Endothelial cell of umbilical vein (primary cell): ENCODE measurements at regions not wholly inside any gene's neighbourhood (a gene's known extent, or its start where the extent isn't known, plus 50 kb on each side); places are given as distances from the start of the nearest gene placed in this dataset.

ENCODE experiments used
- BruUV-seq: library from RNA; stranded (reverse); fragments of 400-500 nt; replicated peaks from 2 replicates; lab custom pipeline; 2021; lab: Mats Ljungman, UMichigan
- CTCF ChIA-PET: fragments of 300-600, 350-600 bp; sonication (Branson Sonifier 250); formaldehyde crosslinking; loops from one replicate; lab custom pipeline; 2021; ENCODE audit warnings: antibody characterized with exemption, inconsistent platforms; lab: Charles Lee
- POLR2A ChIA-PET: fragments of 300-600, 350-600 bp; sonication (Branson Sonifier 250); formaldehyde crosslinking; loops from one replicate; lab custom pipeline; 2021; ENCODE audit warnings: antibody characterized with exemption, inconsistent platforms; lab: Charles Lee
- DNase-seq: peaks from one replicate; pipeline ENCODE4 v3.0.0-alpha.2; 2011; ENCODE audit warnings: low read depth, low spot score
- FAIRE-seq: peaks from 2 replicates; lab custom pipeline; 2011; peaks lifted over from hg19 to GRCh38; lab: Jason Lieb, UNC
- H2AFZ ChIP-seq: 2 replicates; pipeline ENCODE4 v1.6.0; 2012; ENCODE audit warnings: low read depth, low read length, control low read depth, inconsistent platforms
- H3K27ac ChIP-seq: 2 replicates; pipeline ENCODE4 v1.5.1; 2011; ENCODE audit warnings: low read depth, mild to moderate bottlenecking, control low read depth, low read length, moderate library complexity; ENCODE audit not compliant: insufficient read depth
- H3K27me3 ChIP-seq, 2 experiments: 2 replicates each; pipeline versions ENCODE4 v1.6.0 to v1.6.1; 2011; ENCODE audit warnings: low read length in 2 of 2, mixed read lengths in 1 of 2; ENCODE audit not compliant: control insufficient read depth in 2 of 2, insufficient read depth in 2 of 2
- H3K36me3 ChIP-seq, 2 experiments: 2 replicates in 1 of 2; 3 replicates in 1 of 2; pipeline ENCODE4 v1.5.1; 2011; ENCODE audit warnings: low read length in 2 of 2, mild to moderate bottlenecking in 1 of 2, moderate library complexity in 1 of 2; ENCODE audit not compliant: control insufficient read depth in 2 of 2, insufficient read depth in 2 of 2; ENCODE audit errors: extremely low read depth in 1 of 2
- H3K4me1 ChIP-seq: 3 replicates; pipeline ENCODE4 v1.5.1; 2011; ENCODE audit warnings: mild to moderate bottlenecking, low read length; ENCODE audit not compliant: control insufficient read depth, insufficient read depth; ENCODE audit errors: extremely low read depth
- H3K4me2 ChIP-seq: 2 replicates; pipeline ENCODE4 v1.6.1; 2011; ENCODE audit warnings: low read length, control low read depth, mixed read lengths; ENCODE audit not compliant: insufficient read depth
- H3K4me3 ChIP-seq, 3 experiments: fragments of 200-600 bp in 1 of 3; sonication (generic), shearing (Covaris generic) in 1 of 3; replicated peaks in 1 of 3; 2 replicates each; pipeline ENCODE4 v1.5.1; 2011 to 2016; ENCODE audit warnings: control low read depth in 3 of 3, low read length in 3 of 3, mild to moderate bottlenecking in 2 of 3, inconsistent platforms in 1 of 3, low read depth in 1 of 3, moderate library complexity in 1 of 3; ENCODE audit not compliant: insufficient read depth in 1 of 3
- H3K79me2 ChIP-seq: 2 replicates; pipeline ENCODE4 v1.6.0; 2012; ENCODE audit warnings: low read length, inconsistent platforms; ENCODE audit not compliant: control insufficient read depth, insufficient read depth
- H3K9ac ChIP-seq: replicated peaks from 2 replicates; pipeline ENCODE3; 2011; ENCODE audit warnings: low read length, control low read depth; ENCODE audit not compliant: insufficient read depth; ENCODE audit errors: extremely low read depth
- H3K9me1 ChIP-seq: replicated peaks from 3 replicates; pipeline ENCODE4 v1.6.0; 2011; ENCODE audit warnings: mild to moderate bottlenecking, low read length; ENCODE audit not compliant: control insufficient read depth, insufficient read depth; ENCODE audit errors: extremely low read depth
- H3K9me3 ChIP-seq: replicated peaks from 2 replicates; pipeline ENCODE4 v1.5.1; 2012; ENCODE audit warnings: low read length, inconsistent platforms; ENCODE audit not compliant: control insufficient read depth, insufficient read depth
- H4K20me1 ChIP-seq: replicated peaks from 2 replicates; pipeline ENCODE3; 2011; ENCODE audit warnings: mild to moderate bottlenecking, low read length; ENCODE audit not compliant: control insufficient read depth, insufficient read depth; ENCODE audit errors: extremely low read depth
- CTCF ChIP-seq, 2 donors: IDR thresholded peaks; 1 replicate in 1 of 2; 2 replicates in 1 of 2; pipeline ENCODE4 v1.5.1; 2011; ENCODE audit warnings: low read length in 2 of 2, mild to moderate bottlenecking in 2 of 2, moderate library complexity in 2 of 2, control low read depth in 1 of 2, inconsistent platforms in 1 of 2, low read depth in 1 of 2; ENCODE audit not compliant: insufficient read depth in 1 of 2; ENCODE audit errors: extremely low read depth in 1 of 2
- EZH2 ChIP-seq: IDR thresholded peaks from 2 replicates; pipeline ENCODE4 v1.6.1; 2012; ENCODE audit warnings: borderline replicate concordance, low read depth, mild to moderate bottlenecking, moderate library complexity, low read length, inconsistent platforms; ENCODE audit not compliant: severe bottlenecking
- FOS ChIP-seq: IDR thresholded peaks from 2 replicates; pipeline ENCODE4 v1.6.1; 2011; ENCODE audit warnings: mild to moderate bottlenecking, low read length, moderate library complexity, borderline replicate concordance; ENCODE audit not compliant: insufficient read depth
- GATA2 ChIP-seq: IDR thresholded peaks from 2 replicates; pipeline ENCODE4 v1.7.0; 2011; ENCODE audit warnings: low read depth, mild to moderate bottlenecking, moderate library complexity, mixed read lengths, low read length; ENCODE audit not compliant: insufficient read length, insufficient read depth
- JUN ChIP-seq: IDR thresholded peaks from 2 replicates; pipeline ENCODE4 v1.6.1; 2011; ENCODE audit warnings: borderline replicate concordance, low read depth; ENCODE audit not compliant: insufficient read length, insufficient read depth
- MYC ChIP-seq: IDR thresholded peaks from one replicate; pipeline ENCODE4 v1.6.1; 2011; ENCODE audit warnings: mild to moderate bottlenecking, low read depth, low read length
- POLR2A ChIP-seq: IDR thresholded peaks from 2 replicates; pipeline ENCODE4 v1.6.1; 2012; ENCODE audit warnings: low read depth, mild to moderate bottlenecking, control low read depth, low read length
- POLR2AphosphoS5 ChIP-seq: IDR thresholded peaks from 2 replicates; pipeline ENCODE4 v1.6.1; 2012; ENCODE audit warnings: low read depth, mild to moderate bottlenecking, control low read depth, low read length, moderate library complexity; ENCODE audit not compliant: insufficient read depth
- dilution Hi-C: fragments of 300-500 bp; cut with MboI; formaldehyde crosslinking; loops from one replicate; pipeline ENCODE4 v1.15.0; 2019; ENCODE audit warnings: low sequenced_read_pairs; ENCODE audit not compliant: extremely low pct_ligation_motif_present
- intact Hi-C: fragments of 100-400 bp; cut with micrococcal nuclease; formaldehyde crosslinking; loops from one replicate; pipeline ENCODE4 v1.10.0; 2022

- no peaks in the 10 kb centered on the region for H3K9me1 ChIP-seq
- no peak overlapping the region for H3K4me2 ChIP-seq
- dilution Hi-C loops: no loop called here
- H3K36me3 ChIP-seq: no peaks in the 10 kb centered on the region
- TF ChIP-seq EZH2 (no peak), POLR2A (no peak), MYC (no peak), FOS (no peak), POLR2AphosphoS5 (no peak), CTCF (IDR thresholded peaks at IDR 0.05; ENCODE audit: extremely low read depth in 1 of 2, insufficient read depth in 1 of 2, low read depth in 1 of 2, low read length in 2 of 2) (no peak), JUN (no peak)
- no peak overlapping the region for H3K9ac ChIP-seq
- no peaks in the 10 kb centered on the region for H4K20me1 ChIP-seq
- no peak for DNase-seq
- no TSS peak for BruUV-seq
- FAIRE-seq: no peak
- ChIA-PET POLR2A (no interaction called here), CTCF (interaction anchor here (0.5 kb wide), 1 partner anchor 149 kb away, joined by 3 read pairs; no protein-coding TSS in a partner anchor)
- H2AFZ ChIP-seq: no peak overlapping the region
- intact Hi-C loops: no loop called here
- no peaks in the 10 kb centered on the region for H3K79me2 ChIP-seq
- H3K4me3 ChIP-seq: no peak overlapping the region
- no peaks in the 10 kb centered on the region for H3K4me1 ChIP-seq
- no peak overlapping the region for H3K27ac ChIP-seq
- no peaks in the 10 kb centered on the region for H3K9me3 ChIP-seq
- no peaks in the 10 kb centered on the region for H3K27me3 ChIP-seq
These were observed 318.2 kb downstream of the NPIPA8 start for GRCh38 chr16:18018376-18018775.

- ChIA-PET CTCF (no interaction called here), POLR2A (no interaction called here)
- Histone ChIP-seq H3K9ac (no peak overlapping the region), H2AFZ (no peak overlapping the region), H3K9me3 (no peaks in the 10 kb centered on the region), H3K36me3 (no peaks in the 10 kb centered on the region), H3K4me3 (no peak overlapping the region), H3K4me2 (no peak overlapping the region), H3K4me1 (no peaks in the 10 kb centered on the region), H4K20me1 (no peaks in the 10 kb centered on the region), H3K27ac (no peak overlapping the region), H3K9me1 (no peaks in the 10 kb centered on the region), H3K79me2 (no peaks in the 10 kb centered on the region), H3K27me3 (no peaks in the 10 kb centered on the region)
- no peak for TF ChIP-seq POLR2A
- TF ChIP-seq MYC: no peak
- no peak for TF ChIP-seq FOS
- TF ChIP-seq GATA2: no peak
- dilution Hi-C loops: no loop called here
- intact Hi-C loops: no loop called here
- no TSS peak for BruUV-seq
- no peak for DNase-seq
- no peak for FAIRE-seq
These were observed 322.7 kb downstream of the NPIPA8 start for GRCh38 chr16:18013863-18014262.
